ENCODE measurements at regions not wholly inside any gene's neighbourhood (a gene's known extent, or its start where the extent isn't known, plus 50 kb on each side); places are given as distances from the start of the nearest gene placed in this dataset.

DNA sequence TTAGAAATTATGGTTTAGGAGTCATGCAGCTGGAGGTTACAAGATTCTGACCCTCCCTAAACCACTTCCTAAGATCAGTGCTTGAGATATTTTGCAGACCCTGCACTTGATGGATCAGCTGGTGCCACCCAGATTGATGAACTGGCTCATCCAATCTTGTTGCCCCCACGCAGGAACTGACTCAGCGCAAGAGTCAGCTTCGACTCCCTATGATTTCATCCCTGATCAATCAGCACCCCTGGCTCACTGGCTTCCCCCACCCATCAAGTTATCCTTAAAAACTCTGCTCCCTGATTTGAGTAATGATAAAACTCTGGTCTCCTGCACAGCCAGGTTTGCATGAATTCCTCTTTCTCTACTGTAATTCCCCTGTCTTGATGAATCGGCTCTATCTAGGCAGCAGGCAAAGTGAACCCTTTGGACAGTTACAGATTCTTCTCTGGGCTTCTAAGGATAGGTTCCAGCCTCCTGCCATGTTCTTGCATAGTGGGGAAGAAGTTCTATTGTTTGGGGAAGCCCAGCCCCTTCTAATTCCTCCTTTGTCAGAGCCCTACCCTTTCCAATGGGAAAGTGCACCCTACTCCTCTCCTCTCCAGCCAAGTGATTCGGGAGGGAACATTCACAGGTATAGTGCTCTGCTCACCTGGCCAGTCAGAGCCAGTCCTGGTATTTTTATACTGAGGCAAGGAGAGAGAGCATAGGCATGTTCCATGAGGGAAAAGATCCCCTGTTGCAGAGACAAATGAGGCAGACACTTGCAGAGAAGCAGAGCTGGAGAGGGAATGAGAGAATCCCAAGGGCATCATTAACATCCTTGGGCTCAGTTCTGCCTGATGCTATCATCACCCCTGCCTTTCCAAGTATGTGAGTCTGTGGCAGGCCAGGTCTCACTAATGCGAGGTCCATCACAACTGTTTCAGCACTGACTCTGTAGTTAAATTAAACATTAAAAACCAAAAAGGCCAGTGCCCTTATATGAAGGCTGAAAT is 224.4 kb upstream of the GALNT17 start:
- TF ChIP-seq, protein P1, sequence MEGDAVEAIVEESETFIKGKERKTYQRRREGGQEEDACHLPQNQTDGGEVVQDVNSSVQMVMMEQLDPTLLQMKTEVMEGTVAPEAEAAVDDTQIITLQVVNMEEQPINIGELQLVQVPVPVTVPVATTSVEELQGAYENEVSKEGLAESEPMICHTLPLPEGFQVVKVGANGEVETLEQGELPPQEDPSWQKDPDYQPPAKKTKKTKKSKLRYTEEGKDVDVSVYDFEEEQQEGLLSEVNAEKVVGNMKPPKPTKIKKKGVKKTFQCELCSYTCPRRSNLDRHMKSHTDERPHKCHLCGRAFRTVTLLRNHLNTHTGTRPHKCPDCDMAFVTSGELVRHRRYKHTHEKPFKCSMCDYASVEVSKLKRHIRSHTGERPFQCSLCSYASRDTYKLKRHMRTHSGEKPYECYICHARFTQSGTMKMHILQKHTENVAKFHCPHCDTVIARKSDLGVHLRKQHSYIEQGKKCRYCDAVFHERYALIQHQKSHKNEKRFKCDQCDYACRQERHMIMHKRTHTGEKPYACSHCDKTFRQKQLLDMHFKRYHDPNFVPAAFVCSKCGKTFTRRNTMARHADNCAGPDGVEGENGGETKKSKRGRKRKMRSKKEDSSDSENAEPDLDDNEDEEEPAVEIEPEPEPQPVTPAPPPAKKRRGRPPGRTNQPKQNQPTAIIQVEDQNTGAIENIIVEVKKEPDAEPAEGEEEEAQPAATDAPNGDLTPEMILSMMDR (IDR thresholded peaks at IDR 0.05): no peak
- TF ChIP-seq POLR2A (IDR thresholded peaks at IDR 0.05) (no peak), POLR2AphosphoS5 (IDR thresholded peaks at IDR 0.05) (no peak)
